Activated CD8-positive, alpha-beta memory T cell treated with anti-CD3 and anti-CD28 coated beads for 1 hour (primary cell): ENCODE measurements at regions not wholly inside any gene's neighbourhood (a gene's known extent, or its start where the extent isn't known, plus 50 kb on each side); places are given as distances from the start of the nearest gene placed in this dataset.

ENCODE experiments used
- DNase-seq, 2 donors: peaks; one replicate each; pipeline ENCODE4 v3.0.0-alpha.2; 2020; ENCODE audit warnings: low read depth in 1 of 2; ENCODE audit errors: extremely low read depth in 1 of 2

GRCh38 chr3:44076221-44076829, 165.4 kb upstream of the TOPAZ1 start:
- no peak for DNase-seq

GRCh38 chr3:44077267-44077666, 164.4 kb upstream of the TOPAZ1 start:
- no peak for DNase-seq

GRCh38 chr3:44078863-44079262, 162.8 kb upstream of the TOPAZ1 start:
- DNase-seq = no peak

GRCh38 chr3:44079916-44080315, 161.8 kb upstream of the TOPAZ1 start:
- no peak for DNase-seq

GRCh38 chr3:44080474-44081072, 161.1 kb upstream of the TOPAZ1 start:
- DNase-seq = no peak

- DNase-seq = no peak
Measured at GRCh38 chr3:44090036-44090435, 151.7 kb upstream of the TOPAZ1 start.

GRCh38 chr3:44092497-44092896, 149.2 kb upstream of the TOPAZ1 start:
- no peak for DNase-seq

GRCh38 chr3:44093531-44093930, 148.2 kb upstream of the TOPAZ1 start:
- no peak for DNase-seq

- no peak for DNase-seq
Measured at GRCh38 chr3:44098656-44099415, 142.8 kb upstream of the TOPAZ1 start.

- DNase-seq = no peak
Measured at GRCh38 chr3:44099566-44100297, 142.0 kb upstream of the TOPAZ1 start.

GRCh38 chr3:44100298-44100695, 141.4 kb upstream of the TOPAZ1 start:
- no peak for DNase-seq

GRCh38 chr3:44104043-44104442, 137.6 kb upstream of the TOPAZ1 start:
- DNase-seq = no peak

GRCh38 chr3:44104668-44105321, 136.9 kb upstream of the TOPAZ1 start:
- no peak for DNase-seq

GRCh38 chr3:44105571-44105970, 136.1 kb upstream of the TOPAZ1 start:
- no peak for DNase-seq

- no peak for DNase-seq
Measured at GRCh38 chr3:44106756-44107155, 134.9 kb upstream of the TOPAZ1 start.

- no peak for DNase-seq
Measured at GRCh38 chr3:44108481-44108880, 133.2 kb upstream of the TOPAZ1 start.

- no peak for DNase-seq
Measured at GRCh38 chr3:44109771-44110361, 131.8 kb upstream of the TOPAZ1 start.

- no peak for DNase-seq
Measured at GRCh38 chr3:44110648-44111047, 131.0 kb upstream of the TOPAZ1 start.

GRCh38 chr3:44111482-44111881, 130.2 kb upstream of the TOPAZ1 start:
- no peak for DNase-seq

GRCh38 chr3:44114142-44114541, 127.5 kb upstream of the TOPAZ1 start:
- DNase-seq = peak in 1 of 2 donors; percentile 17

GRCh38 chr3:44117239-44117638, 124.4 kb upstream of the TOPAZ1 start:
- DNase-seq = no peak
